ENCODE measurements at regions not wholly inside any gene's neighbourhood (a gene's known extent, or its start where the extent isn't known, plus 50 kb on each side); places are given as distances from the start of the nearest gene placed in this dataset.

- H3K9me3 ChIP-seq (ENCODE audit: control insufficient read depth, low read depth, low read length), result no peaks in the 10 kb centered on the region
- no peak overlapping the region for H3K4me3 ChIP-seq (ENCODE audit: control insufficient read depth in 2 of 3, extremely low read depth in 1 of 3, insufficient read depth in 2 of 3, low read depth in 1 of 3, low read length in 3 of 3)
- H3K27me3 ChIP-seq (ENCODE audit: control insufficient read depth, extremely low read depth, insufficient read depth, low read length), result no peaks in the 10 kb centered on the region
- H3K4me2 ChIP-seq (ENCODE audit: control insufficient read depth, extremely low read depth, insufficient read depth, low read depth, low read length), result no peak overlapping the region
- no peaks in the 10 kb centered on the region for H4K20me1 ChIP-seq (ENCODE audit: control insufficient read depth, extremely low read depth, insufficient read depth, low read length)
- TF ChIP-seq CTCF (optimal IDR thresholded peaks at IDR 0.05 in 1 of 3, IDR thresholded peaks at IDR 0.05 in 1 of 3, conservative IDR thresholded peaks at IDR 0.05 in 1 of 3; ENCODE audit: extremely low read depth in 1 of 3, insufficient read depth in 2 of 3, low read length in 3 of 3), result no peak
- TF ChIP-seq EZH2 (IDR thresholded peaks at IDR 0.05; ENCODE audit: low read length), result no peak
- H3K27ac ChIP-seq (ENCODE audit: control insufficient read depth, insufficient read depth, low read length), result no peak overlapping the region
- H2AFZ ChIP-seq (ENCODE audit: control insufficient read depth, low read length), result no peak overlapping the region
- dilution Hi-C loops (cut with MboI; ENCODE audit: extremely low pct_ligation_motif_present, low sequenced_read_pairs), result no loop called here
- H3K79me2 ChIP-seq (ENCODE audit: control insufficient read depth, insufficient read depth, low read length), result no peaks in the 10 kb centered on the region
- no peaks in the 10 kb centered on the region for H3K36me3 ChIP-seq (ENCODE audit: control insufficient read depth in 2 of 2, extremely low read depth in 1 of 2, insufficient read depth in 2 of 2, low read length in 2 of 2)
- no peaks in the 10 kb centered on the region for H3K4me1 ChIP-seq (ENCODE audit: control insufficient read depth, extremely low read depth, insufficient read depth, low read length)
- no peaks in the 10 kb centered on the region for H3K9me1 ChIP-seq (ENCODE audit: control insufficient read depth, extremely low read depth, insufficient read depth, low read length)
- no peak for FAIRE-seq
- H3K9ac ChIP-seq (ENCODE audit: control insufficient read depth, extremely low read depth, insufficient read depth, low read length), result no peak overlapping the region
- DNase-seq (ENCODE audit: low read depth, low spot score), result no peak
Measured at GRCh38 chr2:52960881-52961280, 806.7 kb upstream of the CHAC2 start.

DNA sequence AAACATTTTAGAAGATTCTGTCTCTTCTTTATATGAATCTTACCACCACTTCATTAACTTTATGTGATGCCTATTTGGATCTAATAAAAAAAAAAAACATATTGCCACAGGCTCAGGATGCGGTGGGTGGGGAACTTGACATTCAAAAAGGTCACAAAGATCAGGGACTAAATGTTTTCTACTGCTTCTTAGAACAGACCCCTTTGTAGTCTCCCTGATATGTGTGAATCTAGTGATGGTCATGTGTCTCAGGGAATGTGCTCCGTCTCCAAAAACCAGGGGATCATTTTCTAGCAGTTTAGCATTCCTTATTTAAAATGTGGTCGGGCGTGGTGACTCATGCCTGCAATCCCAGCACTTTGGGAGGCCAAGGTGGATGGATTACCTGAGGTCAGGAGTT, 807.8 kb upstream of the CHAC2 start:
- no peak overlapping the region for H3K4me3 ChIP-seq (ENCODE audit: control insufficient read depth in 2 of 3, extremely low read depth in 1 of 3, insufficient read depth in 2 of 3, low read depth in 1 of 3, low read length in 3 of 3)
- dilution Hi-C loops (cut with MboI; ENCODE audit: extremely low pct_ligation_motif_present, low sequenced_read_pairs), result no loop called here
- H3K79me2 ChIP-seq (ENCODE audit: control insufficient read depth, insufficient read depth, low read length), result no peaks in the 10 kb centered on the region
- H2AFZ ChIP-seq (ENCODE audit: control insufficient read depth, low read length), result no peak overlapping the region
- TF ChIP-seq EZH2 (IDR thresholded peaks at IDR 0.05; ENCODE audit: low read length) (no peak), CTCF (optimal IDR thresholded peaks at IDR 0.05 in 1 of 3, IDR thresholded peaks at IDR 0.05 in 1 of 3, conservative IDR thresholded peaks at IDR 0.05 in 1 of 3; ENCODE audit: extremely low read depth in 1 of 3, insufficient read depth in 2 of 3, low read length in 3 of 3) (no peak)
- H4K20me1 ChIP-seq (ENCODE audit: control insufficient read depth, extremely low read depth, insufficient read depth, low read length), result no peaks in the 10 kb centered on the region
- no peak overlapping the region for H3K27ac ChIP-seq (ENCODE audit: control insufficient read depth, insufficient read depth, low read length)
- DNase-seq (ENCODE audit: low read depth, low spot score) (no peak), FAIRE-seq (no peak)
- H3K36me3 ChIP-seq (ENCODE audit: control insufficient read depth in 2 of 2, extremely low read depth in 1 of 2, insufficient read depth in 2 of 2, low read length in 2 of 2), result no peaks in the 10 kb centered on the region
- no peaks in the 10 kb centered on the region for H3K9me1 ChIP-seq (ENCODE audit: control insufficient read depth, extremely low read depth, insufficient read depth, low read length)
- H3K4me2 ChIP-seq (ENCODE audit: control insufficient read depth, extremely low read depth, insufficient read depth, low read depth, low read length), result no peak overlapping the region
- H3K27me3 ChIP-seq (ENCODE audit: control insufficient read depth, extremely low read depth, insufficient read depth, low read length), result no peaks in the 10 kb centered on the region
- H3K4me1 ChIP-seq (ENCODE audit: control insufficient read depth, extremely low read depth, insufficient read depth, low read length), result no peaks in the 10 kb centered on the region
- no peak overlapping the region for H3K9ac ChIP-seq (ENCODE audit: control insufficient read depth, extremely low read depth, insufficient read depth, low read length)
- H3K9me3 ChIP-seq (ENCODE audit: control insufficient read depth, low read depth, low read length), result no peaks in the 10 kb centered on the region
